GM21526 (cell line): ENCODE measurements at regions not wholly inside any gene's neighbourhood (a gene's known extent, or its start where the extent isn't known, plus 50 kb on each side); places are given as distances from the start of the nearest gene placed in this dataset.

ENCODE experiments used
- ATAC-seq: cut with Tn5 transposase; IDR thresholded peaks from one replicate; pipeline ENCODE4 v1.9.1; 2021; ENCODE audit warnings: moderate library complexity; ENCODE audit not compliant: unreplicated experiment, low FRiP score

GRCh38 chr10:44306147-44306710 is 78.7 kb downstream of the CXCL12 start:
- no peak for ATAC-seq

- no peak for ATAC-seq
These were observed 83.0 kb downstream of the CXCL12 start for GRCh38 chr10:44301781-44302355.

DNA sequence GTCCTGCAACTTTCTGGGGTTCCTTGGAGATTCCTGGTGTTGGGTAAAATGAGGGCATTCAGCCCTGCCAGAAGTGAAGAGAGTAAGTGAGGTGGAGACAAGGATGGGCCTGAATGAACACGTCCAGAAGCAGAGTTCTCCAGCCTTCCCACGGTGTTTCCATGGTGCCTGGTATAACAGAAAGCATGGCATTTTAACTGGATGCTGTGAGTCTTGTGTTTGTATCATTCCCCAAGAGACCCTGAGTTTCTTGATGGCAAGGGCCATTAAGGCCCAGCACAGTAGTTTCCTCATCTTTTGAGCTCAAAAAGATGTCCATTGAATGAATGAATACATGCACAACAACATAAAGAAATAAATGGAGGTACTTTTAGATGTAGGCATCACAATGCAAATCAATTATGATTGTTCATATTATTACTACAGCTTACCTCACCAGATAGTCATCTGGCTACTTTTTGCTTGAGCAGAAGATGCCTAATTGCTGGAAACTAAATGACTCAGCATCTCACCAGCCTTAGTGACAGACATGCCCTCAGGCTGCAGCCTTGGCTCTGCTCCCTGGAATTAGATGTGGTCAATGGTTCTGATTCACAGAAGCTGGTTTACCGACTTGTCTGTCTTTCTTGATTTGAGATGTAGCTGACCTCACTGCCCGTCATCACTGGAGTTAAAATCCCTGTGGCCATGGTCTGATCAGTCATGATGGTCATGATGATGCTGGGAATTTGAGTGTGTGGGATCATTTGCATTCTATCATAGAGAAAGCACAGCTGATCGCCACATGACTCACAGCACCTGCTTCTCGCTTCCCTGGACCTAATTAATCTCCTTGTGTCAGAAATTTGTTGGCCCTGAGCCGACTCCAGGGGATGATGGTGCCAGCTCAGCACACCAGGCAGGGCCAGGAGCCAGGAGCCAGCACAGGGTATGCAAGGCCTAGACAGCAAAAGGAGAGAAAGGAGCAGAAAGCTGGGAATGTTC is 83.9 kb downstream of the CXCL12 start:
- ATAC-seq, result peak; percentile 67

GRCh38 chr10:44298713-44299112 is 86.2 kb downstream of the CXCL12 start:
- no peak for ATAC-seq

- no peak for ATAC-seq
These were observed 86.9 kb downstream of the CXCL12 start for GRCh38 chr10:44297963-44298362.

DNA sequence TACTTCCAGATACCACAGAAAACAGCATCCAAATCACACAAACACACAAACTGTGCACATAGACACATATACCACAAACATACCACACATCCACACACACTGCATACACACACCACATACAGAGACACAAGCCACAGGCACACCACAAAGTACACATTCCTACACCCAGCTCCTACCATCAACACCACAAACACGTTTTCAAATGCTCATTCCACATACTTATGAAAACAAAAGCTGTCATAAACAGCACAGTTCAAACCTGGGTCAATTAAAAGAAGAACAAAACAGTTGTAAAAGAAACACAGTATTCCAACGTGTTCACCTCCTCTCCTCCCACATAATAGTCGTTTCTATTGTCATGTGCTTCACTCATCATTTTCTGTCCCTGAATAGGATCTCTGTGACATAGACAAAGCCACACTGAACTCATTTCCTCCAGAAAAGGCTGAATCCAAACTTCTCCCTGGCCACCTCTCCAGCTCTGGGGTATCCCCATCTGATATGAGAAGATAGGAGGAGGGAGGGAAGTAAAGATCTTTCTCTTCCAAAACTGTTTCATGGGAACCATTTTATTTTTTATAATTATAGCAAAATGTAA is 89.2 kb downstream of the CXCL12 start:
- no peak for ATAC-seq

DNA sequence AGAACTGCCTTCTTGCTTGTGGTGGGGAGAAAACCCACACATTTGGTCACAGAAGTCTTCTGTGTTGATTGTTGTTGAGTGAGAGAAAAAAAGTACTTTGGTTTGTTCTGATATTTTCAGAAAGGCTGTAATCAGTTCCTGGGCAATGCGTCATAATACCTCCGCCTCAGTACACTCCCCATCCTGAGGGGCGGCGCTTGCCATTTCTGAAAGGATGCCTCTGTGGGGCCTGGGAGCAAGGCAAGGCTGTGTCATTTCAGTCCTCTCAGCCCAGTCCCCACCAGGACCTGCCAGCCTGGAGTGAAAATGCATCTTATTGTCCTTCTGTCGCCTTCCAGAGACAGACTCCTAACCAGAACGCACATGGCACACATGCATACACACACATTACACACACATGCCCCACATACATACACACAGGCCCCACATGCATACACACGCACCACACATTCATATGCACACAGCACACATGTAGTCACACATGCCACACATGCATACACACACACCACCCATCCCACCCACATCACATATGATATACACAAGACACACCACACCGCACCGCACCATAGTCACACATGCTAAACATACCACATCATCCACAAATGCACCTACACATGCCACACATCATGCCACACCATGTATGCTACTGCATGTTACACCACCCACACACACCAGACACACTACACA is 90.0 kb downstream of the CXCL12 start:
- no peak for ATAC-seq

GRCh38 chr10:44293842-44294241 is 91.1 kb downstream of the CXCL12 start:
- ATAC-seq, result no peak

DNA sequence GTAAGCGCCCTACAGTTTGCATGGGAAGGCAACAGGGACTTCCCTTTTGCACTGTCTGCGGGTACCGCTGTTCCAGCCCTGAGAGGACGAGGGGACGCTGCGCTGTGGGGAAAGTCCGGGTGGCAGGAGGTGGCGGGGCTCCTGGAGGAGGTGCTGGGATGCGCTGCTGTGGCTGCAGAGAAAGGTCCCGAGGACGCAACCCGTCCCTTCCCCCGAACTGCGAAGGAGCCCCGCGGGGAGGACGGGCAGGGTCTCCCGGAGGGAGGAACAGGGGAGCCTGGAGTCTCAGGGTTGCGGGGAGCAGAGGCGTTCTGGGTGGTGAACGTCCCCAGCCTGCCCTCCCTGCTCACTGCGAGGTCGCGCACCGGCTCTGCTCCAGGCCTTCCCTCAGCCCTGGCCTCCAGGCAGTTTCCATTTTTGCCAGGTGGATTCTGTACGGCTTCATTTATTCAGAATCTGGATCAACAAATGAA is 91.6 kb downstream of the CXCL12 start:
- ATAC-seq, result no peak

- ATAC-seq, result no peak
These were observed 92.4 kb downstream of the CXCL12 start for GRCh38 chr10:44292390-44293002.

- no peak for ATAC-seq
These were observed 93.8 kb downstream of the CXCL12 start for GRCh38 chr10:44291091-44291490.

- ATAC-seq, result no peak
These were observed 95.8 kb downstream of the CXCL12 start for GRCh38 chr10:44289125-44289524.

GRCh38 chr10:44287408-44287807 is 97.5 kb downstream of the CXCL12 start:
- no peak for ATAC-seq

DNA sequence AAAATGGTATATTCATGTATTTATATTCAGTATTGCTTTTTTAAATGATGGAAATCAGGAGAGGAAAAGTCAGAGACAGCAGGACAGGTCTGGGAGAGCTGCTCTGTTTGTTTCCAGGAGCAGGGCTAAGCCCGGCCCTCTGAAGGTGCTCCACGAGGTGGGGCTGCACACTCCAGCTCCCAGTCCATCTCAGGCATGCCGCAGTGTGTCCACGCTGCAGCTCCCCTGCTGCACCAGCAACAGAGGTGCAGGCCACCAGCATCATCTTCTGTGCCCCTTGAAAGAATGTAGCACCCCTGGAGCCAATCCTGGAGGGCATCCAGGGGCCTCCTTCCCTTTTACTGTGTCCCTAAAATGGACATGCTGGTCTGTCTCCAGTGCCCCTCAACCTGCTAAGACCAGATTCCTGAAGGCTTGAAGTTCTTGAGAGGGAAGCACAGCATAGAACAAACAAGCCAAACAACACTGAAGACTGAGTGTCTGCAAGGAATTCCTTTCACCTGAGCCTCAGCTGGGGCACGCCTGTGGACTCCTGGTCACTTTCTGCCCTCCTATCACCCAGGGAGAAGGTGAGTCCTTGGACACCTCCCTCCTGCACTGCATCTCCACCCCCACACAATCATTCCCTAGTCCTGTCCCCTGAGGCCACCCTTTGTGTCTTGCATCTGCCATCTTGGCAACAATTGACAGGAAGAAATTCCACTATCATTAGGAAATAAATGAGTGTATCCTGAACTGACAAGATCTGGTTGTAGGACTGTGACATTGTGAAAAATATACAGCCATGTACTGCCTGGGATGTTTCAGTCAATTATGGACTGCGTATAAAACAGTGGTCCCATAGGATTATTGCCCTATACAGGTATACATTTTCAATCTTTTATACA is 100.5 kb downstream of the CXCL12 start:
- ATAC-seq, result no peak

GRCh38 chr10:44282626-44283300 is 102.1 kb downstream of the CXCL12 start:
- ATAC-seq, result no peak

- ATAC-seq, result no peak
These were observed 103.2 kb downstream of the CXCL12 start for GRCh38 chr10:44281662-44282061.

GRCh38 chr10:44281089-44281613 is 103.7 kb downstream of the CXCL12 start:
- ATAC-seq, result no peak
